AG04450 (cell line): ENCODE measurements at regions not wholly inside any gene's neighbourhood (a gene's known extent, or its start where the extent isn't known, plus 50 kb on each side); places are given as distances from the start of the nearest gene placed in this dataset.

Source experiments
- CTCF ChIA-PET: fragments of 300-600, 350-600 bp; formaldehyde crosslinking; extraction: SDS; loops from one replicate; lab custom pipeline; 2022; ENCODE audit warnings: antibody characterized with exemption, inconsistent platforms; lab: Charles Lee
- POLR2A ChIA-PET: fragments of 350-600 bp; formaldehyde crosslinking; extraction: SDS; loops from one replicate; lab custom pipeline; 2021; ENCODE audit warnings: antibody characterized with exemption, inconsistent platforms; lab: Yijun Ruan, JAX
- DNase-seq: peaks from one replicate; pipeline ENCODE4 v3.0.0-alpha.2; 2011; ENCODE audit warnings: low read depth, low spot score
- H3K27ac ChIP-seq: one replicate; pipeline ENCODE4 v1.5.1; 2012; ENCODE audit warnings: low read depth, low read length, control low read depth
- H3K27me3 ChIP-seq: one replicate; pipeline ENCODE4 v1.6.0; 2012; ENCODE audit warnings: low read length; ENCODE audit not compliant: control insufficient read depth, insufficient read depth
- H3K4me3 ChIP-seq: 2 replicates; pipeline ENCODE4 v1.5.1; 2011; ENCODE audit warnings: mild to moderate bottlenecking, low read depth, low read length, control low read depth
- H3K9me3 ChIP-seq: 2 replicates; pipeline ENCODE4 v1.5.1; 2012; ENCODE audit warnings: low read length; ENCODE audit not compliant: control insufficient read depth, insufficient read depth
- CTCF ChIP-seq: IDR thresholded peaks from 2 replicates; pipeline ENCODE4 v1.5.1; 2011; ENCODE audit warnings: low read depth, low read length, control low read depth, inconsistent platforms

GRCh38 chr2:239711911-239712570 is 311.2 kb upstream of the HDAC4 start:
- Histone ChIP-seq H3K9me3 (peaks cover 31% of the 10 kb centered on the region), H3K27ac (no peak overlapping the region), H3K27me3 (no peaks in the 10 kb centered on the region), H3K4me3 (no peak overlapping the region)
- TF ChIP-seq CTCF = no peak
- POLR2A ChIA-PET = no interaction called here
- DNase-seq = no peak
- CTCF ChIA-PET = no interaction called here

- ChIA-PET POLR2A (no interaction called here), CTCF (no interaction called here)
Observed at GRCh38 chr2:239710953-239711861, 310.4 kb upstream of the HDAC4 start.

GRCh38 chr2:239706367-239706766 is 305.5 kb upstream of the HDAC4 start:
- TF ChIP-seq CTCF = no peak
- Histone ChIP-seq H3K4me3 (no peak overlapping the region), H3K27ac (no peak overlapping the region), H3K27me3 (no peaks in the 10 kb centered on the region), H3K9me3 (peaks cover 5% of the 10 kb centered on the region)
- CTCF ChIA-PET = no interaction called here
- DNase-seq = no peak
- POLR2A ChIA-PET = no interaction called here

More at GRCh38 chr2:239710953-239711861, 310.4 kb upstream of the HDAC4 start:
- H3K27ac ChIP-seq = no peak overlapping the region
- H3K27me3 ChIP-seq = no peaks in the 10 kb centered on the region
- H3K4me3 ChIP-seq = no peak overlapping the region
- no peak for TF ChIP-seq CTCF
- H3K9me3 ChIP-seq = peaks cover 31% of the 10 kb centered on the region
- no peak for DNase-seq

GRCh38 chr2:239704737-239705136 is 303.9 kb upstream of the HDAC4 start:
- no peak for DNase-seq
- ChIA-PET POLR2A (no interaction called here), CTCF (no interaction called here)
- no peak for TF ChIP-seq CTCF
- no peaks in the 10 kb centered on the region for H3K27me3 ChIP-seq
- H3K27ac ChIP-seq = no peak overlapping the region
- H3K4me3 ChIP-seq = no peak overlapping the region
- H3K9me3 ChIP-seq = peaks cover 4% of the 10 kb centered on the region

GRCh38 chr2:239703834-239704233 is 303.0 kb upstream of the HDAC4 start:
- no peak for TF ChIP-seq CTCF
- CTCF ChIA-PET = no interaction called here
- POLR2A ChIA-PET = no interaction called here

More at GRCh38 chr2:239703834-239704233, 303.0 kb upstream of the HDAC4 start:
- no peaks in the 10 kb centered on the region for H3K27me3 ChIP-seq
- peaks cover 4% of the 10 kb centered on the region for H3K9me3 ChIP-seq
- H3K27ac ChIP-seq = no peak overlapping the region
- H3K4me3 ChIP-seq = no peak overlapping the region
- no peak for DNase-seq
